Natural killer cell (primary cell): ENCODE measurements at regions not wholly inside any gene's neighbourhood (a gene's known extent, or its start where the extent isn't known, plus 50 kb on each side); places are given as distances from the start of the nearest gene placed in this dataset.

ENCODE experiments used
- ATAC-seq, 3 donors: fragments of 150-1000 bp in 2 of 3; fragments of 200-7000 bp in 1 of 3; cut with Tn5 transposase; 1 replicate in 1 of 3; 2 replicates in 2 of 3; pipeline ENCODE4 v1.10.0; 2021; ENCODE audit warnings: mild to moderate bottlenecking in 2 of 3, moderate library complexity in 2 of 3
- DNase-seq, 2 donors: peaks; one replicate each; pipeline versions ENCODE4 v3.0.0 to v3.0.0-alpha.2; 2013 to 2021; ENCODE audit warnings: mixed read lengths in 1 of 2
- H3K27ac ChIP-seq: one replicate; pipeline ENCODE4 v1.5.1; 2013; ENCODE audit warnings: mild to moderate bottlenecking, low read length
- H3K27me3 ChIP-seq: one replicate; pipeline ENCODE4 v1.6.1; 2013; ENCODE audit warnings: low read length; ENCODE audit not compliant: control insufficient read depth, insufficient read depth
- H3K36me3 ChIP-seq: one replicate; pipeline ENCODE4 v1.6.1; 2013; ENCODE audit warnings: low read length; ENCODE audit not compliant: control insufficient read depth, insufficient read depth
- H3K4me1 ChIP-seq: one replicate; pipeline ENCODE4 v1.6.1; 2013; ENCODE audit warnings: low read length; ENCODE audit not compliant: control insufficient read depth, insufficient read depth
- H3K4me3 ChIP-seq: one replicate; pipeline ENCODE4 v1.5.1; 2013; ENCODE audit warnings: low read length
- H3K9me3 ChIP-seq: one replicate; pipeline ENCODE4 v1.6.1; 2013; ENCODE audit warnings: low read length; ENCODE audit not compliant: control insufficient read depth, insufficient read depth
- H3K27ac Mint-ChIP-seq, 2 donors: one replicate each; pipeline ENCODE4 v1.8.0; 2022; ENCODE audit warnings: mild to moderate bottlenecking in 2 of 2, mixed read lengths in 2 of 2, moderate library complexity in 1 of 2
- H3K27me3 Mint-ChIP-seq, 2 donors: one replicate each; pipeline ENCODE4 v1.8.0; 2022; ENCODE audit warnings: low read depth in 2 of 2, mixed read lengths in 2 of 2
- H3K36me3 Mint-ChIP-seq: one replicate; pipeline ENCODE4 v1.8.0; 2022; ENCODE audit warnings: mixed read lengths
- H3K4me1 Mint-ChIP-seq, 2 donors: one replicate each; pipeline ENCODE4 v1.8.0; 2022; ENCODE audit warnings: mixed read lengths in 2 of 2
- H3K4me3 Mint-ChIP-seq: one replicate; pipeline ENCODE4 v1.8.0; 2022; ENCODE audit warnings: mild to moderate bottlenecking, moderate library complexity, mixed read lengths
- H3K9me3 Mint-ChIP-seq, 2 donors: one replicate each; pipeline ENCODE4 v1.8.0; 2022; ENCODE audit warnings: mixed read lengths in 2 of 2
- WGBS: methylation state at CpG from one replicate; pipeline ENCODE4 v1.1.7; 2013; ENCODE audit warnings: missing lambda C conversion rate; ENCODE audit not compliant: insufficient coverage; 5-methylcytosine and 5-hydroxymethylcytosine counted together
- intact Hi-C: fragments of 100-400 bp; cut with micrococcal nuclease; formaldehyde crosslinking; loops from one replicate; pipeline ENCODE4 v1.14.2; 2022
- TF ChIP-seq, protein P1 (sequence below): fragments of 200-600 bp; IDR thresholded peaks from one replicate; pipeline ENCODE4 v1.8.0; 2022; ENCODE audit warnings: antibody characterized with exemption

DNA sequence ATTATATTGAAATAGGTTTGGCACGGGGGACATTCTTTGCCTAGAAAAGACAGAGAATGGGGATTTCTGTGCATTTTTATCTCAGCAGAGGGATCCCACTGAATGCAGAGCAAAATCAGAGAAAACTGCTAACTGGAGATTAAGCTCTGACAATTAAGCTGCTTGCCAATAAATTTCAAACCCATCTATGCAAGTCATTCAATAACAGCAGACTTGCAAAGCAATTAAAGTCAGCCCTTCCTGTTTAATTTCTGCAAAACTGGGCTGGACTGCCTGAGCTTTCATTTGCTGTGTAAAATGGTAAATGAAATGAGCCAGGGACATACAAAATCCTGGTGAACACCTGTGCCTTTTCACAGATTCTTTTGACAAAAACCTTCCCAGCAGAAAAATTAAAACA is 1273.9 kb upstream of the CNTN5 start:
- Mint-ChIP-seq H3K4me3 (no peak overlapping the region), H3K4me1 (no peaks in the 10 kb centered on the region), H3K36me3 (peaks cover 15% of the 10 kb centered on the region), H3K9me3 (peaks cover 9 to 18% of the 10 kb centered on the region in 2 donors), H3K27me3 (no peaks in the 10 kb centered on the region), H3K27ac (no peak overlapping the region)
- Histone ChIP-seq H3K36me3 (no peaks in the 10 kb centered on the region), H3K27me3 (no peaks in the 10 kb centered on the region), H3K4me3 (no peak overlapping the region), H3K27ac (no peak overlapping the region), H3K4me1 (no peaks in the 10 kb centered on the region), H3K9me3 (peaks cover 12% of the 10 kb centered on the region)
- no peak for ATAC-seq
- WGBS: 25% methylated on average over 1 of the region's 1 CpG
- intact Hi-C loops: no loop called here
- TF ChIP-seq, protein P1, sequence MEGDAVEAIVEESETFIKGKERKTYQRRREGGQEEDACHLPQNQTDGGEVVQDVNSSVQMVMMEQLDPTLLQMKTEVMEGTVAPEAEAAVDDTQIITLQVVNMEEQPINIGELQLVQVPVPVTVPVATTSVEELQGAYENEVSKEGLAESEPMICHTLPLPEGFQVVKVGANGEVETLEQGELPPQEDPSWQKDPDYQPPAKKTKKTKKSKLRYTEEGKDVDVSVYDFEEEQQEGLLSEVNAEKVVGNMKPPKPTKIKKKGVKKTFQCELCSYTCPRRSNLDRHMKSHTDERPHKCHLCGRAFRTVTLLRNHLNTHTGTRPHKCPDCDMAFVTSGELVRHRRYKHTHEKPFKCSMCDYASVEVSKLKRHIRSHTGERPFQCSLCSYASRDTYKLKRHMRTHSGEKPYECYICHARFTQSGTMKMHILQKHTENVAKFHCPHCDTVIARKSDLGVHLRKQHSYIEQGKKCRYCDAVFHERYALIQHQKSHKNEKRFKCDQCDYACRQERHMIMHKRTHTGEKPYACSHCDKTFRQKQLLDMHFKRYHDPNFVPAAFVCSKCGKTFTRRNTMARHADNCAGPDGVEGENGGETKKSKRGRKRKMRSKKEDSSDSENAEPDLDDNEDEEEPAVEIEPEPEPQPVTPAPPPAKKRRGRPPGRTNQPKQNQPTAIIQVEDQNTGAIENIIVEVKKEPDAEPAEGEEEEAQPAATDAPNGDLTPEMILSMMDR: no peak
- DNase-seq: no peak

- H3K27ac ChIP-seq: no peak overlapping the region
- WGBS: 82% methylated on average over 5 of the region's 5 CpGs
- H3K36me3 ChIP-seq: no peaks in the 10 kb centered on the region
- peaks cover 16% of the 10 kb centered on the region for H3K9me3 ChIP-seq
- TF ChIP-seq, protein P1: no peak
- ATAC-seq (no peak), DNase-seq (no peak)
- no peak overlapping the region for H3K4me3 Mint-ChIP-seq
- H3K4me3 ChIP-seq: no peak overlapping the region
- no peak overlapping the region for H3K27ac Mint-ChIP-seq
- intact Hi-C loops: no loop called here
- H3K4me1 Mint-ChIP-seq: no peaks in the 10 kb centered on the region
- peaks cover 2% of the 10 kb centered on the region for H3K36me3 Mint-ChIP-seq
- no peaks in the 10 kb centered on the region for H3K27me3 Mint-ChIP-seq
- no peaks in the 10 kb centered on the region for H3K27me3 ChIP-seq
- peaks cover 8 to 21% of the 10 kb centered on the region in 2 donors for H3K9me3 Mint-ChIP-seq
- H3K4me1 ChIP-seq: no peaks in the 10 kb centered on the region
Observed at GRCh38 chr11:97751405-97751804, 1269.3 kb upstream of the CNTN5 start.

DNA sequence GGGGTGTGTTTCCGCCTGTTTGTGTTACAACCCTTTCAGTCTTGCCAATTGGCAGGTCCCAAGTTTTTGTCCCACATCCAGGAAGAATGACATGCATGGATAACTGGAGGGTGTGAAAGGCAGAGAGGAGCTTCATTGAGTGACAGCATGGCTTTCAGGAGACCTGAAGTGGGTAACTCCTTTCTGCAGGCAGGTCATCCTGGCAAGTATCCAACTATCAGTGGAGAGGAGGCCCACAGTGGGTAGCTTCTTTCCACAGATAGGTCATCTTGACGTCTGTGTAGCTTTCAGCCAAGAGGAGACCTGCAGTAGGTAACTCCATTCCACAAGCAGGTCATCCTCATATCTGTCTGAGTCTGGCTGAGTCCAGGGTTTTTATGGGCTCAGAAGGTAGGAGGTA is 1268.8 kb upstream of the CNTN5 start:
- H3K4me1 ChIP-seq: no peaks in the 10 kb centered on the region
- no peak overlapping the region for H3K4me3 Mint-ChIP-seq
- intact Hi-C loops: no loop called here

DNA sequence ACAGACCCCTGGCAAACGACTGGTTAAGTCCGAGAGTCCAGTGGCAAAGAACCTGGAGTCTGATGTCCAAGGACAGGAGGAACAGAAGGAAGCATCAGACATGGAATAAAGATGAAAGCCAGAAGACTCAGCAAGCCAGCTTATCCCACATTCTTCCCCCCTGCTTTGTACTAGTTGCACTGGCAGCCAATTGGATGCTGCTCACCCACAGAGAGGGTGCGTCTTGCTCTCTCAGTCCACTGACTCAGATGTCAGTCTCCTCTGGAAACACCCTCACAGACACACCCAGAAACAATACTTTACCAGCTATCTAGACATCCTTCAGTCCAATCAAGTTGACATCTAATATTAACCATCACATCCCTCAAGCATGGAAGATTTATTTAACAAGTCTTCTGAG is 1265.8 kb upstream of the CNTN5 start:
- H3K36me3 ChIP-seq: no peaks in the 10 kb centered on the region
- Mint-ChIP-seq H3K4me3 (no peak overlapping the region), H3K27me3 (no peaks in the 10 kb centered on the region), H3K4me1 (no peaks in the 10 kb centered on the region), H3K9me3 (peaks cover 10 to 29% of the 10 kb centered on the region in 2 donors), H3K36me3 (no peaks in the 10 kb centered on the region), H3K27ac (no peak overlapping the region)
- peaks cover 16% of the 10 kb centered on the region for H3K9me3 ChIP-seq
- no peaks in the 10 kb centered on the region for H3K4me1 ChIP-seq
- WGBS: 90% methylated on average over 3 of the region's 3 CpGs
- ATAC-seq: no peak
- H3K27me3 ChIP-seq: no peaks in the 10 kb centered on the region
- DNase-seq: no peak
- intact Hi-C loops: no loop called here
- H3K27ac ChIP-seq: no peak overlapping the region
- H3K4me3 ChIP-seq: no peak overlapping the region
- TF ChIP-seq, protein P1: no peak

More for the DNA sequence above, 1268.8 kb upstream of the CNTN5 start:
- ATAC-seq (no peak), DNase-seq (no peak)
- Histone ChIP-seq H3K4me3 (no peak overlapping the region), H3K27ac (no peak overlapping the region), H3K36me3 (no peaks in the 10 kb centered on the region), H3K9me3 (peaks cover 16% of the 10 kb centered on the region), H3K27me3 (no peaks in the 10 kb centered on the region)
- TF ChIP-seq, protein P1: no peak
- Mint-ChIP-seq H3K9me3 (peaks cover 8 to 27% of the 10 kb centered on the region in 2 donors), H3K36me3 (no peaks in the 10 kb centered on the region), H3K27ac (no peak overlapping the region), H3K4me1 (no peaks in the 10 kb centered on the region), H3K27me3 (no peaks in the 10 kb centered on the region)
- WGBS: 80% methylated on average over 2 of the region's 2 CpGs
